ENCODE measurements at regions not wholly inside any gene's neighbourhood (a gene's known extent, or its start where the extent isn't known, plus 50 kb on each side); places are given as distances from the start of the nearest gene placed in this dataset.
"Not testable (repeated sequence)": the region's sequence is repeated elsewhere in the genome, so short reads cannot be mapped to it uniquely, and the experiment has no call there.

GRCh38 chr13:58682616-58683015 is 1051.1 kb downstream of the PCDH17 start:
- H3K4me3 ChIP-seq (ENCODE audit: low read length): no peak overlapping the region
- no peaks in the 10 kb centered on the region for H3K36me3 ChIP-seq (ENCODE audit: insufficient read depth, low read length)
- peaks cover 5% of the 10 kb centered on the region; the same call in 1 of the 2 replicates for H3K9me3 ChIP-seq (ENCODE audit: insufficient read depth, low read depth, low read length)
- H3K27ac ChIP-seq (ENCODE audit: low read depth, low read length): no peak overlapping the region
- 96% methylated on average over 4 of the region's 4 CpGs for WGBS
- H3K9ac ChIP-seq (ENCODE audit: low read depth, low read length): no peak overlapping the region
- H3K27me3 ChIP-seq (ENCODE audit: insufficient read depth, low read length): no peaks in the 10 kb centered on the region
- peaks cover 12% of the 10 kb centered on the region; the same call in 1 of the 2 replicates for H3K4me1 ChIP-seq (ENCODE audit: insufficient read depth, low read length)

- 100% methylated on average over 1 of the region's 2 CpGs for WGBS
Measured at GRCh38 chr13:58687148-58687547, 1055.6 kb downstream of the PCDH17 start.

GRCh38 chr13:58698531-58698930 is 1067.0 kb downstream of the PCDH17 start:
- no peak overlapping the region for H3K27ac ChIP-seq (ENCODE audit: low read depth, low read length)
- no peaks in the 10 kb centered on the region for H3K36me3 ChIP-seq (ENCODE audit: insufficient read depth, low read length)
- no peaks in the 10 kb centered on the region for H3K27me3 ChIP-seq (ENCODE audit: insufficient read depth, low read length)
- no peaks in the 10 kb centered on the region for H3K4me1 ChIP-seq (ENCODE audit: insufficient read depth, low read length)
- H3K4me3 ChIP-seq (ENCODE audit: low read length): no peak overlapping the region
- H3K9ac ChIP-seq (ENCODE audit: low read depth, low read length): no peak overlapping the region
- H3K9me3 ChIP-seq (ENCODE audit: insufficient read depth, low read depth, low read length): no peaks in the 10 kb centered on the region

More at GRCh38 chr13:58687148-58687547, 1055.6 kb downstream of the PCDH17 start:
- Histone ChIP-seq H3K9me3 (ENCODE audit: insufficient read depth, low read depth, low read length) (0 out of 2 replicates have a peak, but pooled peaks cover 3% of the 10 kb centered on the region), H3K36me3 (ENCODE audit: insufficient read depth, low read length) (no peaks in the 10 kb centered on the region), H3K4me1 (ENCODE audit: insufficient read depth, low read length) (no peaks in the 10 kb centered on the region), H3K27ac (ENCODE audit: low read depth, low read length) (no peak overlapping the region), H3K4me3 (ENCODE audit: low read length) (no peak overlapping the region), H3K9ac (ENCODE audit: low read depth, low read length) (no peak overlapping the region), H3K27me3 (ENCODE audit: insufficient read depth, low read length) (no peaks in the 10 kb centered on the region)

GRCh38 chr13:58704953-58705352 is 1073.4 kb downstream of the PCDH17 start:
- Histone ChIP-seq H3K4me3 (ENCODE audit: low read length) (no peak overlapping the region), H3K27me3 (ENCODE audit: insufficient read depth, low read length) (no peaks in the 10 kb centered on the region), H3K27ac (ENCODE audit: low read depth, low read length) (no peak overlapping the region), H3K9ac (ENCODE audit: low read depth, low read length) (no peak overlapping the region), H3K9me3 (ENCODE audit: insufficient read depth, low read depth, low read length) (peaks cover 11% of the 10 kb centered on the region), H3K4me1 (ENCODE audit: insufficient read depth, low read length) (no peaks in the 10 kb centered on the region), H3K36me3 (ENCODE audit: insufficient read depth, low read length) (no peaks in the 10 kb centered on the region)
- 100% methylated on average over 1 of the region's 2 CpGs for WGBS

GRCh38 chr13:58706421-58706820 is 1074.9 kb downstream of the PCDH17 start:
- H3K4me1 ChIP-seq (ENCODE audit: insufficient read depth, low read length): no peaks in the 10 kb centered on the region
- H3K27me3 ChIP-seq (ENCODE audit: insufficient read depth, low read length): no peaks in the 10 kb centered on the region
- H3K9ac ChIP-seq (ENCODE audit: low read depth, low read length): no peak overlapping the region
- no peaks in the 10 kb centered on the region for H3K36me3 ChIP-seq (ENCODE audit: insufficient read depth, low read length)
- 87% methylated on average over 2 of the region's 2 CpGs for WGBS
- no peak overlapping the region for H3K4me3 ChIP-seq (ENCODE audit: low read length)
- H3K27ac ChIP-seq (ENCODE audit: low read depth, low read length): no peak overlapping the region
- H3K9me3 ChIP-seq (ENCODE audit: insufficient read depth, low read depth, low read length): peaks cover 14% of the 10 kb centered on the region

GRCh38 chr13:58712191-58712590 is 1080.6 kb downstream of the PCDH17 start:
- peaks cover 4% of the 10 kb centered on the region; the same call in 1 of the 2 replicates for H3K4me1 ChIP-seq (ENCODE audit: insufficient read depth, low read length)
- H3K27ac ChIP-seq (ENCODE audit: low read depth, low read length): no peak overlapping the region
- H3K36me3 ChIP-seq (ENCODE audit: insufficient read depth, low read length): no peaks in the 10 kb centered on the region
- H3K27me3 ChIP-seq (ENCODE audit: insufficient read depth, low read length): no peaks in the 10 kb centered on the region
- peaks cover 14% of the 10 kb centered on the region for H3K9me3 ChIP-seq (ENCODE audit: insufficient read depth, low read depth, low read length)
- WGBS: 97% methylated on average over 8 of the region's 8 CpGs
- no peak overlapping the region for H3K4me3 ChIP-seq (ENCODE audit: low read length)
- no peak overlapping the region for H3K9ac ChIP-seq (ENCODE audit: low read depth, low read length)

- not testable (repeated sequence) for H3K27ac ChIP-seq (ENCODE audit: low read depth, low read length); H3K27me3 ChIP-seq (ENCODE audit: insufficient read depth, low read length); H3K9ac ChIP-seq (ENCODE audit: low read depth, low read length); H3K4me1 ChIP-seq (ENCODE audit: insufficient read depth, low read length); H3K36me3 ChIP-seq (ENCODE audit: insufficient read depth, low read length); H3K4me3 ChIP-seq (ENCODE audit: low read length)
- peaks cover 11% of the 10 kb centered on the region for H3K9me3 ChIP-seq (ENCODE audit: insufficient read depth, low read depth, low read length)
- WGBS: 97% methylated on average over 25 of the region's 25 CpGs
Measured at GRCh38 chr13:58714016-58714415, 1082.5 kb downstream of the PCDH17 start.

- H3K9me3 ChIP-seq (ENCODE audit: insufficient read depth, low read depth, low read length): no peaks in the 10 kb centered on the region
- 91% methylated on average over 1 of the region's 1 CpG for WGBS
Measured at GRCh38 chr13:58721273-58721672, 1089.7 kb downstream of the PCDH17 start.

GRCh38 chr13:58728126-58728525 is 1096.6 kb downstream of the PCDH17 start:
- no peak overlapping the region for H3K9ac ChIP-seq (ENCODE audit: low read depth, low read length)
- no peaks in the 10 kb centered on the region for H3K27me3 ChIP-seq (ENCODE audit: insufficient read depth, low read length)
- 49% methylated on average over 2 of the region's 3 CpGs for WGBS
- no peaks in the 10 kb centered on the region for H3K36me3 ChIP-seq (ENCODE audit: insufficient read depth, low read length)
- no peaks in the 10 kb centered on the region for H3K9me3 ChIP-seq (ENCODE audit: insufficient read depth, low read depth, low read length)
- no peak overlapping the region for H3K4me3 ChIP-seq (ENCODE audit: low read length)
- H3K4me1 ChIP-seq (ENCODE audit: insufficient read depth, low read length): peaks cover 15% of the 10 kb centered on the region
- H3K27ac ChIP-seq (ENCODE audit: low read depth, low read length): no peak overlapping the region

More at GRCh38 chr13:58721273-58721672, 1089.7 kb downstream of the PCDH17 start:
- Histone ChIP-seq H3K9ac (ENCODE audit: low read depth, low read length) (no peak overlapping the region), H3K36me3 (ENCODE audit: insufficient read depth, low read length) (no peaks in the 10 kb centered on the region), H3K27ac (ENCODE audit: low read depth, low read length) (no peak overlapping the region), H3K27me3 (ENCODE audit: insufficient read depth, low read length) (no peaks in the 10 kb centered on the region), H3K4me1 (ENCODE audit: insufficient read depth, low read length) (peaks cover 10% of the 10 kb centered on the region; the same call in 1 of the 2 replicates), H3K4me3 (ENCODE audit: low read length) (no peak overlapping the region)

GRCh38 chr13:58729361-58729760 is 1097.8 kb downstream of the PCDH17 start:
- Histone ChIP-seq H3K36me3 (ENCODE audit: insufficient read depth, low read length) (no peaks in the 10 kb centered on the region), H3K4me3 (ENCODE audit: low read length) (no peak overlapping the region), H3K9me3 (ENCODE audit: insufficient read depth, low read depth, low read length) (no peaks in the 10 kb centered on the region), H3K9ac (ENCODE audit: low read depth, low read length) (no peak overlapping the region), H3K27me3 (ENCODE audit: insufficient read depth, low read length) (no peaks in the 10 kb centered on the region), H3K27ac (ENCODE audit: low read depth, low read length) (no peak overlapping the region), H3K4me1 (ENCODE audit: insufficient read depth, low read length) (peaks cover 15% of the 10 kb centered on the region)
- 65% methylated on average over 1 of the region's 1 CpG for WGBS

GRCh38 chr13:58744686-58745085 is 1113.1 kb downstream of the PCDH17 start:
- H3K27ac ChIP-seq (ENCODE audit: low read depth, low read length): no peak overlapping the region
- 100% methylated on average over 1 of the region's 1 CpG for WGBS
- H3K9ac ChIP-seq (ENCODE audit: low read depth, low read length): no peak overlapping the region
- H3K9me3 ChIP-seq (ENCODE audit: insufficient read depth, low read depth, low read length): no peaks in the 10 kb centered on the region
- H3K4me3 ChIP-seq (ENCODE audit: low read length): no peak overlapping the region
- H3K36me3 ChIP-seq (ENCODE audit: insufficient read depth, low read length): no peaks in the 10 kb centered on the region
- no peaks in the 10 kb centered on the region for H3K27me3 ChIP-seq (ENCODE audit: insufficient read depth, low read length)
- H3K4me1 ChIP-seq (ENCODE audit: insufficient read depth, low read length): no peaks in the 10 kb centered on the region

GRCh38 chr13:58767566-58767965 is 1136.0 kb downstream of the PCDH17 start:
- Histone ChIP-seq H3K36me3 (ENCODE audit: insufficient read depth, low read length) (no peaks in the 10 kb centered on the region), H3K4me3 (ENCODE audit: low read length) (no peak overlapping the region), H3K27ac (ENCODE audit: low read depth, low read length) (no peak overlapping the region), H3K9ac (ENCODE audit: low read depth, low read length) (no peak overlapping the region), H3K27me3 (ENCODE audit: insufficient read depth, low read length) (no peaks in the 10 kb centered on the region), H3K9me3 (ENCODE audit: insufficient read depth, low read depth, low read length) (no peaks in the 10 kb centered on the region), H3K4me1 (ENCODE audit: insufficient read depth, low read length) (no peaks in the 10 kb centered on the region)
- 96% methylated on average over 2 of the region's 2 CpGs for WGBS
